Tibial nerve (tissue), 4 donors: ENCODE measurements at regions not wholly inside any gene's neighbourhood (a gene's known extent, or its start where the extent isn't known, plus 50 kb on each side); places are given as distances from the start of the nearest gene placed in this dataset.

ENCODE experiments used
- DNase-seq, 2 donors: peaks; one replicate each; pipeline ENCODE4 v3.0.0-alpha.2; 2019; ENCODE audit warnings: low spot score in 2 of 2
- H3K27ac ChIP-seq, 4 donors: fragments of 200-600 bp; sonication (generic) in 3 of 4; one replicate each; pipeline ENCODE4 v1.5.1; 2017 to 2019; ENCODE audit warnings: mild to moderate bottlenecking in 1 of 4
- H3K27me3 ChIP-seq, 2 donors: fragments of 200-600 bp; sonication (generic) in 1 of 2; one replicate each; pipeline versions ENCODE4 v1.5.1 to v1.6.0; 2017 to 2019
- H3K36me3 ChIP-seq, 3 donors: fragments of 200-600 bp; sonication (generic); one replicate each; pipeline ENCODE4 v1.5.1; 2018 to 2019
- H3K4me1 ChIP-seq, 4 donors: fragments of 200-600 bp; sonication (generic) in 3 of 4; one replicate each; pipeline ENCODE4 v1.5.1; 2017 to 2019
- H3K4me3 ChIP-seq, 4 donors: fragments of 200-600 bp; sonication (generic) in 3 of 4; one replicate each; pipeline ENCODE4 v1.5.1; 2017 to 2019; ENCODE audit warnings: mild to moderate bottlenecking in 1 of 4, moderate library complexity in 1 of 4
- H3K9me3 ChIP-seq, 4 donors: fragments of 200-600 bp; sonication (generic) in 3 of 4; one replicate each; pipeline ENCODE4 v1.5.1; 2017 to 2019
- EP300 ChIP-seq, 2 donors: sonication (generic); formaldehyde crosslinking; IDR thresholded peaks; one replicate each; pipeline ENCODE4 v1.6.1; 2017; ENCODE audit warnings: antibody characterized with exemption in 2 of 2, mild to moderate bottlenecking in 1 of 2
- POLR2A ChIP-seq, 2 donors: fragments of 450-650 bp; IDR thresholded peaks; one replicate each; pipeline ENCODE4 v1.6.1; 2017; ENCODE audit warnings: antibody characterized with exemption in 2 of 2, mild to moderate bottlenecking in 2 of 2, moderate library complexity in 2 of 2
- WGBS, 2 donors: methylation state at CpG; one replicate each; pipeline ENCODE4 v1.1.5; 2018; 5-methylcytosine and 5-hydroxymethylcytosine counted together
- TF ChIP-seq, protein P1 (sequence below), 5 experiments: fragments of 200-600 bp in 3 of 5; fragments of 450-650 bp in 2 of 5; sonication (generic) in 3 of 5; IDR thresholded peaks; one replicate each; pipeline ENCODE4 v1.5.1; 2016 to 2019; ENCODE audit warnings: antibody characterized with exemption in 5 of 5, mild to moderate bottlenecking in 3 of 5, moderate library complexity in 2 of 5

GRCh38 chr1:234878288-234878687 is 250.3 kb downstream of the TOMM20 start:
- H3K36me3 ChIP-seq = no peaks in the 10 kb centered on the region
- 81 to 85% methylated on average over 12 of the region's 12 CpGs for WGBS, 2 donors
- H3K27me3 ChIP-seq = no peaks in the 10 kb centered on the region
- H3K27ac ChIP-seq = no peak overlapping the region
- DNase-seq = no peak
- H3K4me1 ChIP-seq = no peaks in the 10 kb centered on the region
- no peak for TF ChIP-seq POLR2A (IDR thresholded peaks at IDR 0.05)
- no peak for TF ChIP-seq EP300 (IDR thresholded peaks at IDR 0.05)
- TF ChIP-seq, protein P1, sequence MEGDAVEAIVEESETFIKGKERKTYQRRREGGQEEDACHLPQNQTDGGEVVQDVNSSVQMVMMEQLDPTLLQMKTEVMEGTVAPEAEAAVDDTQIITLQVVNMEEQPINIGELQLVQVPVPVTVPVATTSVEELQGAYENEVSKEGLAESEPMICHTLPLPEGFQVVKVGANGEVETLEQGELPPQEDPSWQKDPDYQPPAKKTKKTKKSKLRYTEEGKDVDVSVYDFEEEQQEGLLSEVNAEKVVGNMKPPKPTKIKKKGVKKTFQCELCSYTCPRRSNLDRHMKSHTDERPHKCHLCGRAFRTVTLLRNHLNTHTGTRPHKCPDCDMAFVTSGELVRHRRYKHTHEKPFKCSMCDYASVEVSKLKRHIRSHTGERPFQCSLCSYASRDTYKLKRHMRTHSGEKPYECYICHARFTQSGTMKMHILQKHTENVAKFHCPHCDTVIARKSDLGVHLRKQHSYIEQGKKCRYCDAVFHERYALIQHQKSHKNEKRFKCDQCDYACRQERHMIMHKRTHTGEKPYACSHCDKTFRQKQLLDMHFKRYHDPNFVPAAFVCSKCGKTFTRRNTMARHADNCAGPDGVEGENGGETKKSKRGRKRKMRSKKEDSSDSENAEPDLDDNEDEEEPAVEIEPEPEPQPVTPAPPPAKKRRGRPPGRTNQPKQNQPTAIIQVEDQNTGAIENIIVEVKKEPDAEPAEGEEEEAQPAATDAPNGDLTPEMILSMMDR (IDR thresholded peaks at IDR 0.05) = no peak
- peaks cover 0 to 3% (median 0%) of the 10 kb centered on the region in 4 donors for H3K9me3 ChIP-seq
- H3K4me3 ChIP-seq = no peak overlapping the region

DNA sequence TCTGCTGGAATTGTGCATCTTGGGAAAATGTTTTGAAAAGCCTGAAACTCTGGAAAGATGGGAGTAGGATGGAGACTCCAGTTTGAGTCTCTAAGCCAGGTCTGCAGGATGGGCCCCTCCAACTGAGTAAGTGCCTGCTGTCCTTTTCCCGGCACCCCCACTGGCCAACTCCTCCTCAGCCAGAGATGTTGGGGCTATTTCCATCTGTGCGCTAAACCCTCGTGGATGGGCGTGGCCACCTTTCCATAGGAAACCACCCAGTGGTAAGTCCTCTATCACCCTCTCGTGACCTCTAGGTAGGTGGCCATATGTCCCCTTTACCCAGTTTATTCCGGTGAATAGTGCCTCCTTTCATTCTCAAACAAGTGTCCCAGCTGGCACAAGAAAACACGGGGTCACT is 250.9 kb downstream of the TOMM20 start:
- no peaks in the 10 kb centered on the region for H3K9me3 ChIP-seq
- WGBS, 2 donors = 94% methylated on average over 7 of the region's 7 CpGs
- no peaks in the 10 kb centered on the region for H3K36me3 ChIP-seq
- no peak for DNase-seq
- H3K27me3 ChIP-seq = no peaks in the 10 kb centered on the region
- no peak overlapping the region for H3K27ac ChIP-seq
- H3K4me1 ChIP-seq = no peaks in the 10 kb centered on the region
- TF ChIP-seq, protein P1 (IDR thresholded peaks at IDR 0.05) = no peak
- TF ChIP-seq EP300 (IDR thresholded peaks at IDR 0.05) = no peak
- no peak for TF ChIP-seq POLR2A (IDR thresholded peaks at IDR 0.05)
- no peak overlapping the region for H3K4me3 ChIP-seq

DNA sequence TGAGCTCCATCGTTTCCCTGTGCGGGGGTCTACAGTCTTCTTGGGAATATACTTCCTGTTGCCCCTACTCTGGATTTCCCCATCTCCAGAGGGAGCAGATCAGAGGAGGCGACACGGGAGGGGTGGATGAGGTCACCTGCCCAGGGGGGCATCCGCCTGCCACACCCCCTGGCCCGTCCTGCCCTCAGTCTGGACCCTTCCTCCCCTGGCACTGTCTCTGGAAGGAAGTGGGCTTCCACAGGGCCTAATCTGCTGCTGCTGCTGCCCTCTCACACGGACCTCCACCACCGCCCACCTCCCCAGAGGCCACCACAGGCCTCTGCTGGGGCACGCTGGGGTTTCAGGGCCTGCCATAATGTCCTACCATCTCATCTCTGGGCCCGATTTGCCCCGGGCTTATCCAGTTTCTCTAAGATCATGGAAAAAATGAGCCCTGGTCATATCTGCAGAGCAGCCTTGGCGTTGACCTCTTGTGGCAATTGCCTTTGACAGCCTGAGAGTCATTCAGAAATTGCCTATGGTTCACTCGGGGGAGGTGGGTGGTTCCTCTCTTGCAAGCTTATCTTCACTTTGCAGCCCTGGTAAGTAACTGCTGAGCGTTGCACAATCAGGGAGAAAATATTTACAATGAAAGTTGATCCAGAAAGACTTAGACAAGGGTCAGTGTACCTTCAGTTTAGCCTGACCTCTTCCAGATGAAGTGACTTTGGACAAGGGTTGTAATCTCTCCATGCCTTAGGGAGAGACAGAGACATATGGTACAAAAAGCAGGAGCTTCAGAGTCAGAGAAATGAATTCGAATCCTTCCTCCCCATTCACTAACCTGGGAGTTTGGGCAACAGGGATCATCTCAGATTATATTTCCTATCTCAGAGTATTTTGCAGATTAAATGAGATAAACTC is 252.4 kb downstream of the TOMM20 start:
- Histone ChIP-seq H3K4me1 (no peaks in the 10 kb centered on the region), H3K4me3 (no peak overlapping the region), H3K9me3 (no peaks in the 10 kb centered on the region), H3K27me3 (no peaks in the 10 kb centered on the region), H3K36me3 (no peaks in the 10 kb centered on the region), H3K27ac (peak overlapping the region in 1 of 4 donors; percentile 17)
- no peak for TF ChIP-seq EP300 (IDR thresholded peaks at IDR 0.05)
- TF ChIP-seq, protein P1 (IDR thresholded peaks at IDR 0.05) = no peak
- TF ChIP-seq POLR2A (IDR thresholded peaks at IDR 0.05) = no peak
- no peak for DNase-seq
- WGBS, 2 donors = 78 to 84% methylated on average over 13 to 15 of the region's 15 CpGs

DNA sequence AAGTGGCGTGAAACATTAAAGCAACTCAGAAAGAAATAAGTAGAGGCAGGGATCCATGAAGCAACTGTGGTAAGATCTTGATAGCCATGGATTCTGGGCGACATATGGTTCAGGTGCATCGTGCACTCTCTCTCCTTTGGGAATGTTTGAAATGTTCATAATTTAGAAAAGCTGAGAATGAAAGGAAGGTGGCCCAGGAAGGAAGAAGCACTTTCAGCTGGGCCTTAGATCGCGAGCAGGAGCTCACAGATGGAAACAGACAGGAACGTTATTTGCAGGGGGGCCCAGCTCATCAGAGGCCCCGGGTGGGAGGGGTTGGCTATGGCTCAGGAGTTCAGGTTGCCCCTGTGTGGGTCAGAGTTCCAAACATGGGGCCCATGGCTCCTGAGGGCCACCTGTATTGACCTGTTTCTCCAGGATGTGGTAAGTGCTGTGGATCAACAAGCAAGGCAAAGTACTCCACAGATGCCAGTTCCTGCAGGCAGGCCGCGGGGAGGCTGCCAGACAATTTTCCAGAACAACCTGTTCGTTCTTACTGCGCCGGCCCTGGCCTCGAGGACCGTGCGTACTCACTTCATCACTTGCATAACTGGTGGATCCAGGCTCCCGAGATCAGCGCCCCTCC is 253.2 kb downstream of the TOMM20 start:
- H3K4me3 ChIP-seq = no peak overlapping the region
- peak overlapping the region in 1 of 4 donors; percentile 17 for H3K27ac ChIP-seq
- WGBS, 2 donors = 94% methylated on average over 17 of the region's 17 CpGs
- no peak for DNase-seq
- no peaks in the 10 kb centered on the region for H3K4me1 ChIP-seq
- no peaks in the 10 kb centered on the region for H3K36me3 ChIP-seq
- TF ChIP-seq, protein P1 (IDR thresholded peaks at IDR 0.05) = no peak
- TF ChIP-seq EP300 (IDR thresholded peaks at IDR 0.05) (no peak), POLR2A (IDR thresholded peaks at IDR 0.05) (no peak)
- no peaks in the 10 kb centered on the region for H3K27me3 ChIP-seq
- H3K9me3 ChIP-seq = no peaks in the 10 kb centered on the region
